Sigmoid colon (tissue), 6 donors: ENCODE measurements at regions not wholly inside any gene's neighbourhood (a gene's known extent, or its start where the extent isn't known, plus 50 kb on each side); places are given as distances from the start of the nearest gene placed in this dataset.

Experiments used
- DNase-seq: peaks from one replicate; pipeline ENCODE4 v3.0.0-alpha.2; 2019
- H3K27ac ChIP-seq, 4 donors: fragments of 200-600 bp; sonication (generic); one replicate each; pipeline ENCODE4 v1.5.1; 2016 to 2019; ENCODE audit warnings: mild to moderate bottlenecking in 1 of 4
- H3K27me3 ChIP-seq, 3 donors: fragments of 200-600 bp; sonication (generic); one replicate each; pipeline ENCODE4 v1.5.1; 2019; ENCODE audit warnings: mild to moderate bottlenecking in 1 of 3
- H3K36me3 ChIP-seq, 4 donors: fragments of 200-600 bp; sonication (generic); one replicate each; pipeline ENCODE4 v1.5.1; 2016 to 2019
- H3K4me1 ChIP-seq, 4 donors: fragments of 200-600 bp; sonication (generic); one replicate each; pipeline ENCODE4 v1.5.1; 2017 to 2019
- H3K4me3 ChIP-seq, 4 donors: fragments of 200-600 bp; sonication (generic); one replicate each; pipeline ENCODE4 v1.5.1; 2017 to 2019; ENCODE audit warnings: mild to moderate bottlenecking in 2 of 4, moderate library complexity in 1 of 4
- H3K9me3 ChIP-seq, 4 donors: fragments of 200-600 bp in 3 of 4; sonication (generic) in 3 of 4; one replicate each; pipeline versions ENCODE4 v1.5.1 to v1.6.1; 2013 to 2019
- EP300 ChIP-seq, 4 donors: sonication (generic); formaldehyde crosslinking; IDR thresholded peaks; one replicate each; pipeline ENCODE4 v1.6.1; 2017; ENCODE audit warnings: antibody characterized with exemption in 4 of 4
- POLR2A ChIP-seq, 2 donors: fragments of 450-650 bp; IDR thresholded peaks; one replicate each; pipeline ENCODE4 v1.6.1; 2016; ENCODE audit warnings: antibody characterized with exemption in 2 of 2, mild to moderate bottlenecking in 2 of 2, moderate library complexity in 2 of 2
- POLR2AphosphoS5 ChIP-seq, 4 donors: sonication (generic); formaldehyde crosslinking; IDR thresholded peaks; one replicate each; pipeline ENCODE4 v1.6.1; 2017; ENCODE audit warnings: antibody characterized with exemption in 4 of 4
- WGBS, 2 donors: extraction: QIAGEN DNeasy Blood & Tissue Kit; methylation state at CpG; one replicate each; pipeline ENCODE4 v1.1.7; 2013; 5-methylcytosine and 5-hydroxymethylcytosine counted together
- intact Hi-C: fragments of 100-400 bp; cut with DNase I; formaldehyde crosslinking; loops from one replicate; pipeline ENCODE4 v1.15.1; 2023
- TF ChIP-seq, protein P1 (sequence below), 4 experiments: fragments of 450-650 bp in 3 of 4; fragments of 200-600 bp in 1 of 4; IDR thresholded peaks; one replicate each; pipeline ENCODE4 v1.5.1; 2016 to 2019; ENCODE audit warnings: antibody characterized with exemption in 4 of 4, mild to moderate bottlenecking in 3 of 4, moderate library complexity in 2 of 4
- donor health status: healthy with polysubstance abuse.
- donor health status: healthy.

DNA sequence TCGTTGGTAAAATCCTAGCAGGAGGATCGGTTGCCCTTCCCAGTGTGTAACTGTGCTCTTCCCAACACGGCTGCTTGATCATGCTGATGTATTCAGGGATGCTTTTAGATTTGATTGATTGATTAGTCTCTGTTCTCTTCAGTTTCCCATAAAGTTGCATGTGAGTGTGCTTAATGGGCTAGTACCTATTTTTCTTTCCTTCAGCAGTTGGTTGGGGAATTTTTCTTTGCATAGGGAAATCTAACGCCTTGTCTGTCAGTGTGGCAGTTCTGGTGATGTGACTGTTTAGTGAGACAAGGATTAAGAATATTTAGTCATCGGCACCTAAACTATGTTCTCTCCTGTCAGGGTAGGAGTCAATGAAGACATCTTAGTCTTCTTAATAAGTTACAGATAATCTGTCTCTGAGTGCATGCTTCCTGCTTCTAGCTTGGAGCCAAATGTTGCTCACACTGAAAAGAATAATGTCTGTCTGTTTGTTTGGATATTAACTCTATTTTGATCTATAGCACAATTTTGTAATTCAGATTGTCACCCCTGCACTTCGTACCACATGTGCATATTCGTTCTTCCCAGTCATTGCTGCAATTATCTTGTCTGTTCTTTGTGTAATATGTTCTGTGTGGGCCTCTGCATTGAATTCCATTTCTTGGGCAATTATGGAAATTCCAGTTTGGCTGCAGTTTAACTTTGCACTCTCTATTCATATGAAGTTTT lies 169.9 kb downstream of the EDN1 start:
- DNase-seq, result no peak
- Histone ChIP-seq H3K4me1 (no peaks in the 10 kb centered on the region), H3K27ac (no peak overlapping the region), H3K4me3 (no peak overlapping the region), H3K9me3 (no peaks in the 10 kb centered on the region), H3K27me3 (no peaks in the 10 kb centered on the region), H3K36me3 (no peaks in the 10 kb centered on the region)
- TF ChIP-seq, protein P1, sequence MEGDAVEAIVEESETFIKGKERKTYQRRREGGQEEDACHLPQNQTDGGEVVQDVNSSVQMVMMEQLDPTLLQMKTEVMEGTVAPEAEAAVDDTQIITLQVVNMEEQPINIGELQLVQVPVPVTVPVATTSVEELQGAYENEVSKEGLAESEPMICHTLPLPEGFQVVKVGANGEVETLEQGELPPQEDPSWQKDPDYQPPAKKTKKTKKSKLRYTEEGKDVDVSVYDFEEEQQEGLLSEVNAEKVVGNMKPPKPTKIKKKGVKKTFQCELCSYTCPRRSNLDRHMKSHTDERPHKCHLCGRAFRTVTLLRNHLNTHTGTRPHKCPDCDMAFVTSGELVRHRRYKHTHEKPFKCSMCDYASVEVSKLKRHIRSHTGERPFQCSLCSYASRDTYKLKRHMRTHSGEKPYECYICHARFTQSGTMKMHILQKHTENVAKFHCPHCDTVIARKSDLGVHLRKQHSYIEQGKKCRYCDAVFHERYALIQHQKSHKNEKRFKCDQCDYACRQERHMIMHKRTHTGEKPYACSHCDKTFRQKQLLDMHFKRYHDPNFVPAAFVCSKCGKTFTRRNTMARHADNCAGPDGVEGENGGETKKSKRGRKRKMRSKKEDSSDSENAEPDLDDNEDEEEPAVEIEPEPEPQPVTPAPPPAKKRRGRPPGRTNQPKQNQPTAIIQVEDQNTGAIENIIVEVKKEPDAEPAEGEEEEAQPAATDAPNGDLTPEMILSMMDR (IDR thresholded peaks at IDR 0.05), result no peak
- TF ChIP-seq POLR2AphosphoS5 (IDR thresholded peaks at IDR 0.05) (no peak), EP300 (IDR thresholded peaks at IDR 0.05) (no peak), POLR2A (IDR thresholded peaks at IDR 0.05) (no peak)
- 83 to 87% methylated on average over 7 of the region's 7 CpGs for WGBS, 2 donors
- intact Hi-C loops, result no loop called here

DNA sequence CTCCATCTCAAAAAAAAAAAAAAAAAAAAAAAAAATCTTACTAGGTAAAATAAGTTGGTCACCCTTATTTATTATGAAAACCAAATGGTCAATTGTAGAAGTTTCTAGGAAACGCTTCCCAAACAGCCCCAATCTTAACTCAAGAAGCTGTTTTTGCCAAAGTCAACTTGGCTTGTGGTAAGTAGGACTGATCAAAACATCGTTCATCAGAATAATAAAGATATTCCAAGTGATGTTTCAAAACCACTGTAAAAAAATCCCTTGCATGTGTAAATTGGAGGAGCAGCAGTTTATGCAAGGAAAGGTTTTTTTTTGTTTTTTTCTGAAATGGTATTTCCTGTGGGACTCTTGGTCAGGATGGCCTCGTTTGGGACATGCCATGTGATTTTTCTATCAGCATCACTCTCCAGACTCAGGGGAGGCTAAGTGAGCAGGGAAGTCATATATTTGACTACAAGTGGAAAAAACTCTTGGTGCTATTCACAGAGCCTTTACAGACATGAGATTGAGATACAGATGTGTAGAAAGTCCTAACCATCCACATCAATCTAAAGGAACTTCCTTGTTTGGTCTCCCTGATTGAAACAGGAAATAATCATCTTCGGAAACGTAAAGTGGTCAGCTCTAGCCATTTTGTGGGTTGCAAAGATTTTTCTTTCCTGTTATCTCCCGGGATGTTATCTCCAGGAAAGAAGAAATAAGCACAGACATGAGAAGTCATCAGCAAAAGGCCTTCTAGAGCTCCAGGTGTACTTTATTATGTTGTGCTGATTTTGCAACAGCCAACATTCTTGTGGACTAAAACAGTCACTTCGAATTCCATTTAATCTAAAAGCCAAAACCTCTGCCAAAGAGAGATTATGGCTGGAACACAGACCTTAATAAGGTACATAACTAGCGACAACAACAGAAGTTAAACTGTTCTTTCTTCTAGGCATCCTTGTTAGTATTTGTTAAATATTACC lies 177.8 kb downstream of the EDN1 start:
- Histone ChIP-seq H3K4me1 (no peaks in the 10 kb centered on the region), H3K4me3 (no peak overlapping the region), H3K9me3 (no peaks in the 10 kb centered on the region), H3K27ac (peak overlapping the region in 2 of 4 donors; percentile 16 to 56), H3K27me3 (no peaks in the 10 kb centered on the region), H3K36me3 (no peaks in the 10 kb centered on the region)
- DNase-seq, result no peak
- TF ChIP-seq POLR2A (IDR thresholded peaks at IDR 0.05), result no peak
- TF ChIP-seq POLR2AphosphoS5 (IDR thresholded peaks at IDR 0.05), result peak in 1 of 4 donors; percentile 13
- WGBS, 2 donors, result 60 to 67% methylated on average over 8 of the region's 8 CpGs
- intact Hi-C loops, result no loop called here

- Histone ChIP-seq H3K4me3 (no peak overlapping the region), H3K36me3 (no peaks in the 10 kb centered on the region), H3K27ac (peak overlapping the region in 2 of 4 donors; percentile 8 to 32), H3K9me3 (no peaks in the 10 kb centered on the region), H3K27me3 (no peaks in the 10 kb centered on the region), H3K4me1 (peaks cover 0 to 12% (median 7%) of the 10 kb centered on the region in 4 donors)
- DNase-seq, result peak; percentile 85
- 83 to 87% methylated on average over 4 of the region's 4 CpGs for WGBS, 2 donors
- intact Hi-C loops, result no loop called here
- TF ChIP-seq POLR2AphosphoS5 (IDR thresholded peaks at IDR 0.05) (peak in 1 of 4 donors; percentile 30), POLR2A (IDR thresholded peaks at IDR 0.05) (no peak)
Measured at GRCh38 chr6:12472601-12473038, 182.5 kb downstream of the EDN1 start.

DNA sequence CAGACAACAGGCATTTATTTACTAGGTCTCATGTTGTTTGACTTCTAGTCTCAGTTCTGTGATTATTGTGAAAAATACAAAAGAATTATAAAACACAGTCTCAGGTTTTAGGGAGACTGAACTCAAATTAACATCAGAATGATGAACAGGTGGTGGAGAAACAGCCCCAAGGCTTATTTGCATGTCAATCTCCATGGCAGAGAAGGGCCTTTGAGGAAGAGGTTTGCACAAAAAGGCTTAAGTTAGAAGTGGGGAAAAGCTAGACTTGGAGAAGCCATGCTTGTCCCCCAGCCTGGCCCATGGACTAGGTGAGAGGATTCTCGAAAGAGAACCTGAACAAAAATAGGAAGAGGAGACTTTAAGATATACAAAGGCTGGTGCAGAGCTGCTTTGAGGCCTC lies 183.3 kb downstream of the EDN1 start:
- TF ChIP-seq POLR2AphosphoS5 (IDR thresholded peaks at IDR 0.05), result no peak
- TF ChIP-seq, protein P1 (IDR thresholded peaks at IDR 0.05), result no peak
- TF ChIP-seq POLR2A (IDR thresholded peaks at IDR 0.05), result no peak
- TF ChIP-seq EP300 (IDR thresholded peaks at IDR 0.05), result no peak
- H3K4me3 ChIP-seq, result no peak overlapping the region
- H3K27me3 ChIP-seq, result no peaks in the 10 kb centered on the region
- no peak overlapping the region for H3K27ac ChIP-seq
- DNase-seq, result no peak
- no peaks in the 10 kb centered on the region for H3K36me3 ChIP-seq
- H3K4me1 ChIP-seq, result peaks cover 0 to 12% (median 7%) of the 10 kb centered on the region in 4 donors
- WGBS, 2 donors, result 85% methylated on average over 1 of the region's 1 CpG
- intact Hi-C loops, result no loop called here
- H3K9me3 ChIP-seq, result no peaks in the 10 kb centered on the region

DNA sequence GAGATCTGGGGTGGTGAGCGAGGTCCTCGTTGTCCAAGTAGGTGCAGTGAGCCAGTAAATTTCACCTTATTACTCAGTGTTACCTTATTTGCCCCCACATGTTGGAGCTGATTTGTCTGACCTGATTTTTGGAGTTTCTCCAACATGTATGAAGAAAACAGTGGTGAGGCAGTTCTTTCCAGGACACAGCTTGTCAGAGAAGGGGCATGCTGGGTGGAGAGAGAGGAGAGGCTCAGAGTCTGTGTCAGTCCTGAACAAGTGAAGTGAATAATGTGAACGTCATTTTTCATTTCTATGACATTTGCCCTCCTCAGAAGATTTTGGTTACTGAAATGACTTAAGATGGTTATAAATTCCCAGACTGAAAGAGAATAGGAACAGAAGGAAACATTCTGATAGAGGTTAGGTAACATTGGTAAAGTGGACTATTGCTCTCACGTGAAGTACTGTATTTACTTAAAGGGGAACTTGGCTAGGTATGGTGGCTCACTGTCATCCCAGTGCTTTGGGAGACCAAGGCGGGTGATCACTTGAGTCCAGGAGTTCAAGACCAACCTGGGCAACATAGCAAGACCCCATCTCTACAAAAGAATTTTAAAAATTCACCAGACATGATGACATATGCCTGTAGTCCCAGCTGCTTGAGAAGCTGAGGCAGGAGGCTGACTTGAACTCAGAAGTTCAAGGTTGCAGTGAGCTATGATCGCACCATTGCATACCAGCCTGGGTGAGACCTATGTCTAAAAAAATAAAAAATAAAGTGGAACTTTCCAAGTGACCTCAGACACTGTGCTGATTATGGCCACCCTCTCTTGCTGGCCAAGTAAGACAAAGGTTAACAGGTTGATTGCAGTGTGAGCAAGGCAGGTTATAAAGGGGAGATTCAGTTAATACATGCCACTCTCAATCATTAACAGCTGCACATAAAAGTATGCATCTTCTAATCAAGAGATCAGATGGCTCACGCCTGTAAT lies 184.3 kb downstream of the EDN1 start:
- 62 to 81% methylated on average over 7 of the region's 7 CpGs for WGBS, 2 donors
- DNase-seq, result no peak
- no peak overlapping the region for H3K4me3 ChIP-seq
- peaks cover 0 to 12% (median 7%) of the 10 kb centered on the region in 4 donors for H3K4me1 ChIP-seq
- no peak for TF ChIP-seq EP300 (IDR thresholded peaks at IDR 0.05)
- TF ChIP-seq POLR2AphosphoS5 (IDR thresholded peaks at IDR 0.05), result no peak
- TF ChIP-seq POLR2A (IDR thresholded peaks at IDR 0.05), result no peak
- TF ChIP-seq, protein P1 (IDR thresholded peaks at IDR 0.05), result no peak
- no peaks in the 10 kb centered on the region for H3K27me3 ChIP-seq
- no peaks in the 10 kb centered on the region for H3K9me3 ChIP-seq
- no peak overlapping the region for H3K27ac ChIP-seq
- intact Hi-C loops, result no loop called here
- no peaks in the 10 kb centered on the region for H3K36me3 ChIP-seq
